SK-N-SH (cell line): ENCODE measurements at regions not wholly inside any gene's neighbourhood (a gene's known extent, or its start where the extent isn't known, plus 50 kb on each side); places are given as distances from the start of the nearest gene placed in this dataset.

ENCODE experiments used
- CTCF ChIA-PET: fragments of 300-600, 350-600 bp; formaldehyde crosslinking; extraction: SDS; loops from one replicate; lab custom pipeline; 2021; lab: Yijun Ruan, JAX
- POLR2A ChIA-PET: fragments of 350-600 bp; sonication (Branson Sonifier 250); formaldehyde crosslinking; extraction: SDS; loops from one replicate; lab custom pipeline; 2020; ENCODE audit warnings: antibody characterized with exemption, inconsistent platforms; lab: Yijun Ruan, JAX
- DNase-seq: peaks from one replicate; pipeline ENCODE4 v3.0.0; 2012
- H2AFZ ChIP-seq: fragments of 200-600 bp; sonication (generic); 2 replicates; pipeline ENCODE4 v1.8.1; 2016; ENCODE audit warnings: antibody characterized with exemption, mild to moderate bottlenecking, low read depth
- H3F3A ChIP-seq: fragments of 200-600 bp; sonication (generic); replicated peaks from 2 replicates; pipeline ENCODE3; 2016; ENCODE audit warnings: antibody characterized with exemption, mild to moderate bottlenecking; ENCODE audit not compliant: insufficient read depth
- H3K27ac ChIP-seq, 2 experiments: fragments of 200-500 bp in 1 of 2; fragments of 200-600 bp in 1 of 2; sonication (Bioruptor generic) in 1 of 2; sonication (generic), shearing (Covaris generic) in 1 of 2; 2 replicates each; pipeline versions ENCODE4 v1.5.1 to v1.6.1; 2014 to 2016; ENCODE audit warnings: low read depth in 2 of 2, inconsistent platforms in 1 of 2, low read length in 1 of 2, mild to moderate bottlenecking in 1 of 2, mixed read lengths in 1 of 2
- H3K27me3 ChIP-seq: fragments of 200-600 bp; sonication (generic), shearing (Covaris generic); 2 replicates; pipeline ENCODE4 v1.6.1; 2016; ENCODE audit warnings: mixed run types; ENCODE audit not compliant: insufficient read depth
- H3K36me3 ChIP-seq, 2 experiments: fragments of 200-500 bp in 1 of 2; fragments of 200-600 bp in 1 of 2; sonication (Bioruptor generic) in 1 of 2; sonication (generic) in 1 of 2; replicated peaks in 1 of 2; 2 replicates each; pipeline versions ENCODE3 to v1.5.1; 2014 to 2016; ENCODE audit warnings: low read length in 1 of 2, mild to moderate bottlenecking in 1 of 2; ENCODE audit not compliant: insufficient read depth in 2 of 2, control insufficient read depth in 1 of 2
- H3K4me1 ChIP-seq, 2 experiments: fragments of 200-500 bp in 1 of 2; fragments of 200-600 bp in 1 of 2; sonication (Bioruptor generic) in 1 of 2; sonication (generic), shearing (Covaris generic) in 1 of 2; 2 replicates each; pipeline versions ENCODE4 v1.5.1 to v1.6.1; 2014 to 2016; ENCODE audit warnings: low read depth in 1 of 2, low read length in 1 of 2, mixed run types in 1 of 2; ENCODE audit not compliant: insufficient read depth in 2 of 2, control insufficient read depth in 1 of 2
- H3K4me2 ChIP-seq: fragments of 200-600 bp; sonication (generic), shearing (Covaris generic); 2 replicates; pipeline ENCODE4 v1.6.1; 2017; ENCODE audit warnings: mixed run types
- H3K4me3 ChIP-seq, 2 experiments: fragments of 200-500 bp in 1 of 2; fragments of 200-600 bp in 1 of 2; sonication (Bioruptor generic) in 1 of 2; sonication (generic), shearing (Covaris generic) in 1 of 2; 2 replicates each; pipeline versions ENCODE4 v1.5.1 to v1.8.1; 2014 to 2016; ENCODE audit warnings: low read depth in 2 of 2, inconsistent platforms in 1 of 2, low read length in 1 of 2, mild to moderate bottlenecking in 1 of 2, mixed read lengths in 1 of 2, moderate library complexity in 1 of 2
- H3K79me2 ChIP-seq: fragments of 200-600 bp; sonication (generic); 2 replicates; pipeline ENCODE4 v1.8.1; 2017; ENCODE audit warnings: mild to moderate bottlenecking; ENCODE audit not compliant: insufficient read depth
- H3K9ac ChIP-seq: fragments of 200-600 bp; sonication (generic); 2 replicates; pipeline ENCODE4 v1.6.1; 2017; ENCODE audit warnings: mixed run types
- H3K9me2 ChIP-seq: fragments of 200-600 bp; sonication (generic); 2 replicates; pipeline ENCODE4 v1.6.1; 2017; ENCODE audit warnings: mixed run types
- H3K9me3 ChIP-seq: fragments of 200-600 bp; sonication (generic); 2 replicates; pipeline ENCODE4 v1.6.1; 2017; ENCODE audit warnings: mixed run types, mild to moderate bottlenecking, moderate library complexity
- H4K20me1 ChIP-seq: fragments of 200-600 bp; sonication (generic); 2 replicates; pipeline ENCODE4 v1.6.1; 2017; ENCODE audit warnings: mild to moderate bottlenecking, mixed run types; ENCODE audit not compliant: insufficient read depth
- ELF1 ChIP-seq: IDR thresholded peaks from 2 replicates; pipeline ENCODE4 v1.4.0; 2012
- EP300 ChIP-seq, 2 experiments: IDR thresholded peaks; 2 replicates each; pipeline versions ENCODE4 v1.4.0 to v1.6.1; 2012; ENCODE audit warnings: borderline replicate concordance in 1 of 2, low read depth in 1 of 2, low read length in 1 of 2
- FOXM1 ChIP-seq: IDR thresholded peaks from 2 replicates; pipeline ENCODE4 v1.4.0; 2012; ENCODE audit warnings: low read depth, mild to moderate bottlenecking
- GATA2 ChIP-seq: sonication (generic); formaldehyde crosslinking; IDR thresholded peaks from 2 replicates; pipeline ENCODE4 v1.5.0; 2020; ENCODE audit warnings: mild to moderate bottlenecking, missing genetic modification reagents
- MAX ChIP-seq: IDR thresholded peaks from 2 replicates; pipeline ENCODE4 v1.4.0; 2012; ENCODE audit warnings: low read depth
- MEF2A ChIP-seq: IDR thresholded peaks from 2 replicates; pipeline ENCODE4 v1.4.0; 2012; ENCODE audit warnings: low read depth, borderline replicate concordance
- NFIC ChIP-seq: IDR thresholded peaks from 2 replicates; pipeline ENCODE4 v1.4.0; 2012; ENCODE audit warnings: borderline replicate concordance
- NRF1 ChIP-seq: IDR thresholded peaks from 2 replicates; pipeline ENCODE4 v1.6.1; 2012; ENCODE audit warnings: low read depth, mild to moderate bottlenecking, low read length
- POLR2AphosphoS5 ChIP-seq: IDR thresholded peaks from 2 replicates; pipeline ENCODE4 v1.6.1; 2012; ENCODE audit warnings: low read depth, low read length
- RCOR1 ChIP-seq: fragments of 150-350 bp; IDR thresholded peaks from 2 replicates; pipeline ENCODE4 v1.6.1; 2017; ENCODE audit warnings: antibody characterized with exemption, low read length
- RFX5 ChIP-seq: IDR thresholded peaks from 2 replicates; pipeline ENCODE4 v1.6.1; 2012; ENCODE audit warnings: mild to moderate bottlenecking, improper control_type of control experiment, low read length
- SMC3 ChIP-seq: IDR thresholded peaks from 2 replicates; pipeline ENCODE4 v1.6.1; 2012; ENCODE audit warnings: low read depth, low read length, improper control_type of control experiment
- TEAD4 ChIP-seq: IDR thresholded peaks from 2 replicates; pipeline ENCODE4 v1.4.0; 2012; ENCODE audit warnings: mild to moderate bottlenecking, borderline replicate concordance; ENCODE audit not compliant: insufficient read depth
- USF1 ChIP-seq: IDR thresholded peaks from 2 replicates; pipeline ENCODE4 v1.4.0; 2012; ENCODE audit warnings: low read depth, borderline replicate concordance
- WGBS: methylation state at CpG from one replicate; pipeline ENCODE4 v1.1.6; 2017; ENCODE audit warnings: low lambda C conversion rate; 5-methylcytosine and 5-hydroxymethylcytosine counted together
- TF ChIP-seq, protein P1 (sequence below): fragments of 150-350 bp; IDR thresholded peaks from 2 replicates; pipeline ENCODE4 v1.6.1; 2016; ENCODE audit warnings: mild to moderate bottlenecking, low read depth, low read length
- TF ChIP-seq, protein P2 (sequence below): IDR thresholded peaks from 2 replicates; pipeline ENCODE4 v1.4.0; 2012; ENCODE audit warnings: low read depth, borderline replicate concordance
- TF ChIP-seq, protein P3 (sequence below): fragments of 200-600 bp; sonication (generic); IDR thresholded peaks from 2 replicates; pipeline ENCODE4 v1.6.1; 2017; ENCODE audit warnings: antibody characterized with exemption, mild to moderate bottlenecking, moderate library complexity

DNA sequence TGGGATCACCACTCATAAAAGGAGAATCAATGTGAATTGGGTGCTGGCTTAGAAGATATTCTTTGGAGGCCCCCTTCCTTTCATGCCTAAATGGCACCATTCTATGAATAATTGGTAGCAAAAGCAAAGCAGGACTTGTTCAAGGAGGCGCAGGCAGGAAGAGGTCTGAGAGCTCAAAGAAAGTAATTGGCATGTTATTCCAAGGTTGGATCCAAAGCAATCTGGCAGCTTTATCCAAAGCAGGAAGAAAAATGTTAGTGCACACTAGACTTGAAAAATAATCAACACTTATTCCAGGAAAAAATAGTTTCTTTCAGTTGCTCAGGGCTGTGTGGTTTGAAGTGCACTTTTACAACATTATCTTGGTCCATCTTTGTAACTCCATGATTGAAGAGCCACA, 326.4 kb downstream of the NUAK1 start:
- H3K27me3 ChIP-seq, result no peaks in the 10 kb centered on the region
- no peaks in the 10 kb centered on the region for H3F3A ChIP-seq
- WGBS, result 100% methylated on average over 1 of the region's 1 CpG
- H4K20me1 ChIP-seq, result no peaks in the 10 kb centered on the region
- H3K4me1 ChIP-seq, result no peaks in the 10 kb centered on the region
- TF ChIP-seq RCOR1, result no peak
- no peak for TF ChIP-seq EP300 (IDR thresholded peaks at IDR 0.05; ENCODE audit: borderline replicate concordance in 1 of 2, low read depth in 1 of 2, low read length in 1 of 2)
- no peak for TF ChIP-seq FOXM1
- TF ChIP-seq GATA2 (CRISPR knock-in tag), result no peak
- TF ChIP-seq NRF1, result no peak
- no peak for TF ChIP-seq NFIC
- no peak for TF ChIP-seq MAX
- no peak for TF ChIP-seq POLR2AphosphoS5
- TF ChIP-seq, protein P1, sequence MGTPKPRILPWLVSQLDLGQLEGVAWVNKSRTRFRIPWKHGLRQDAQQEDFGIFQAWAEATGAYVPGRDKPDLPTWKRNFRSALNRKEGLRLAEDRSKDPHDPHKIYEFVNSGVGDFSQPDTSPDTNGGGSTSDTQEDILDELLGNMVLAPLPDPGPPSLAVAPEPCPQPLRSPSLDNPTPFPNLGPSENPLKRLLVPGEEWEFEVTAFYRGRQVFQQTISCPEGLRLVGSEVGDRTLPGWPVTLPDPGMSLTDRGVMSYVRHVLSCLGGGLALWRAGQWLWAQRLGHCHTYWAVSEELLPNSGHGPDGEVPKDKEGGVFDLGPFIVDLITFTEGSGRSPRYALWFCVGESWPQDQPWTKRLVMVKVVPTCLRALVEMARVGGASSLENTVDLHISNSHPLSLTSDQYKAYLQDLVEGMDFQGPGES, result no peak
- no peak for TF ChIP-seq SMC3
- TF ChIP-seq, protein P2, sequence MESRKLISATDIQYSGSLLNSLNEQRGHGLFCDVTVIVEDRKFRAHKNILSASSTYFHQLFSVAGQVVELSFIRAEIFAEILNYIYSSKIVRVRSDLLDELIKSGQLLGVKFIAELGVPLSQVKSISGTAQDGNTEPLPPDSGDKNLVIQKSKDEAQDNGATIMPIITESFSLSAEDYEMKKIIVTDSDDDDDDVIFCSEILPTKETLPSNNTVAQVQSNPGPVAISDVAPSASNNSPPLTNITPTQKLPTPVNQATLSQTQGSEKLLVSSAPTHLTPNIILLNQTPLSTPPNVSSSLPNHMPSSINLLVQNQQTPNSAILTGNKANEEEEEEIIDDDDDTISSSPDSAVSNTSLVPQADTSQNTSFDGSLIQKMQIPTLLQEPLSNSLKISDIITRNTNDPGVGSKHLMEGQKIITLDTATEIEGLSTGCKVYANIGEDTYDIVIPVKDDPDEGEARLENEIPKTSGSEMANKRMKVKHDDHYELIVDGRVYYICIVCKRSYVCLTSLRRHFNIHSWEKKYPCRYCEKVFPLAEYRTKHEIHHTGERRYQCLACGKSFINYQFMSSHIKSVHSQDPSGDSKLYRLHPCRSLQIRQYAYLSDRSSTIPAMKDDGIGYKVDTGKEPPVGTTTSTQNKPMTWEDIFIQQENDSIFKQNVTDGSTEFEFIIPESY, result no peak
- no peak for TF ChIP-seq ELF1
- TF ChIP-seq, protein P3, sequence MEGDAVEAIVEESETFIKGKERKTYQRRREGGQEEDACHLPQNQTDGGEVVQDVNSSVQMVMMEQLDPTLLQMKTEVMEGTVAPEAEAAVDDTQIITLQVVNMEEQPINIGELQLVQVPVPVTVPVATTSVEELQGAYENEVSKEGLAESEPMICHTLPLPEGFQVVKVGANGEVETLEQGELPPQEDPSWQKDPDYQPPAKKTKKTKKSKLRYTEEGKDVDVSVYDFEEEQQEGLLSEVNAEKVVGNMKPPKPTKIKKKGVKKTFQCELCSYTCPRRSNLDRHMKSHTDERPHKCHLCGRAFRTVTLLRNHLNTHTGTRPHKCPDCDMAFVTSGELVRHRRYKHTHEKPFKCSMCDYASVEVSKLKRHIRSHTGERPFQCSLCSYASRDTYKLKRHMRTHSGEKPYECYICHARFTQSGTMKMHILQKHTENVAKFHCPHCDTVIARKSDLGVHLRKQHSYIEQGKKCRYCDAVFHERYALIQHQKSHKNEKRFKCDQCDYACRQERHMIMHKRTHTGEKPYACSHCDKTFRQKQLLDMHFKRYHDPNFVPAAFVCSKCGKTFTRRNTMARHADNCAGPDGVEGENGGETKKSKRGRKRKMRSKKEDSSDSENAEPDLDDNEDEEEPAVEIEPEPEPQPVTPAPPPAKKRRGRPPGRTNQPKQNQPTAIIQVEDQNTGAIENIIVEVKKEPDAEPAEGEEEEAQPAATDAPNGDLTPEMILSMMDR, result no peak
- no peak for TF ChIP-seq RFX5
- TF ChIP-seq USF1, result no peak
- no peak for TF ChIP-seq TEAD4
- no peak for TF ChIP-seq MEF2A
- H3K9me2 ChIP-seq, result no peaks in the 10 kb centered on the region
- H3K79me2 ChIP-seq, result no peaks in the 10 kb centered on the region
- H3K27ac ChIP-seq, result no peak overlapping the region
- ChIA-PET POLR2A (no interaction called here), CTCF (interaction anchor here (0.9 kb wide), 1 partner anchor 11 kb away, joined by 3 read pairs; no protein-coding TSS in a partner anchor)
- no peaks in the 10 kb centered on the region for H3K9me3 ChIP-seq
- no peaks in the 10 kb centered on the region for H3K36me3 ChIP-seq
- H2AFZ ChIP-seq, result no peak overlapping the region
- no peak overlapping the region for H3K4me3 ChIP-seq
- DNase-seq, result no peak
- no peak overlapping the region for H3K4me2 ChIP-seq
- H3K9ac ChIP-seq, result no peak overlapping the region
